Adrenal gland (tissue), 5 donors: ENCODE measurements at regions not wholly inside any gene's neighbourhood (a gene's known extent, or its start where the extent isn't known, plus 50 kb on each side); places are given as distances from the start of the nearest gene placed in this dataset.

Source experiments
- POLR2A ChIP-seq, 2 donors: fragments of 450-650 bp; IDR thresholded peaks; one replicate each; pipeline ENCODE4 v1.6.1; 2017; ENCODE audit warnings: antibody characterized with exemption in 2 of 2, mild to moderate bottlenecking in 2 of 2, moderate library complexity in 1 of 2
- TF ChIP-seq, protein P1 (sequence below), 6 experiments: fragments of 450-650 bp in 4 of 6; fragments of 200-600 bp in 2 of 6; sonication (generic) in 1 of 6; IDR thresholded peaks; 1 replicate in 5 of 6; 2 replicates in 1 of 6; pipeline versions ENCODE4 v1.5.1 to v1.8.0; 2016 to 2021; ENCODE audit warnings: antibody characterized with exemption in 6 of 6, mild to moderate bottlenecking in 2 of 6, moderate library complexity in 1 of 6
- donor health status: DM: no; HTN: no; CAD: no.

- TF ChIP-seq, protein P1, sequence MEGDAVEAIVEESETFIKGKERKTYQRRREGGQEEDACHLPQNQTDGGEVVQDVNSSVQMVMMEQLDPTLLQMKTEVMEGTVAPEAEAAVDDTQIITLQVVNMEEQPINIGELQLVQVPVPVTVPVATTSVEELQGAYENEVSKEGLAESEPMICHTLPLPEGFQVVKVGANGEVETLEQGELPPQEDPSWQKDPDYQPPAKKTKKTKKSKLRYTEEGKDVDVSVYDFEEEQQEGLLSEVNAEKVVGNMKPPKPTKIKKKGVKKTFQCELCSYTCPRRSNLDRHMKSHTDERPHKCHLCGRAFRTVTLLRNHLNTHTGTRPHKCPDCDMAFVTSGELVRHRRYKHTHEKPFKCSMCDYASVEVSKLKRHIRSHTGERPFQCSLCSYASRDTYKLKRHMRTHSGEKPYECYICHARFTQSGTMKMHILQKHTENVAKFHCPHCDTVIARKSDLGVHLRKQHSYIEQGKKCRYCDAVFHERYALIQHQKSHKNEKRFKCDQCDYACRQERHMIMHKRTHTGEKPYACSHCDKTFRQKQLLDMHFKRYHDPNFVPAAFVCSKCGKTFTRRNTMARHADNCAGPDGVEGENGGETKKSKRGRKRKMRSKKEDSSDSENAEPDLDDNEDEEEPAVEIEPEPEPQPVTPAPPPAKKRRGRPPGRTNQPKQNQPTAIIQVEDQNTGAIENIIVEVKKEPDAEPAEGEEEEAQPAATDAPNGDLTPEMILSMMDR (IDR thresholded peaks at IDR 0.05), result no peak
- no peak for TF ChIP-seq POLR2A (IDR thresholded peaks at IDR 0.05)
Observed at GRCh38 chr5:74502479-74502950, 138.0 kb downstream of the ENC1 start.
